ENCODE measurements at regions not wholly inside any gene's neighbourhood (a gene's known extent, or its start where the extent isn't known, plus 50 kb on each side); places are given as distances from the start of the nearest gene placed in this dataset.
A peak's percentile ranks its signal among the peaks of the same experiment; 100 is the strongest.

DNA sequence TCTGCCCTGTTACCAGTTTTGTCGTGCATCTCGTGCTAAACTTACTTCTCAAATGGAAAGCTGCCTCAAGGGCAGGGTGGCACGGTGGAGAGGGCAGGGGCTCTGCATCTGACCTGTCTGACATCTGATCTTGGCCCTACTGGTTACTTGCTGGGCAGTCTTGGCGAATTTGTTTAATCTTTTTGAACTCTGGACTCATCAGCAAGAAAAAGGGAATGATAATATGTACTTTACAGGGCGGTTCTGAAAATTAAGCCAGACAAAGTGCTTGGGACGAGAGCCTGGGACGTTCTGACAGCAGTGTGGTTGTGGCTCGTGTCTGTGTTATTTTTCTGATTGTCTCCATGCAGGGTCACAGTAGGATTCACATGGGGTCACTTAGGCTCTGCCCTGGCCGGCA lies 659.3 kb downstream of the VRK1 start:
- DNase-seq = no peak

DNA sequence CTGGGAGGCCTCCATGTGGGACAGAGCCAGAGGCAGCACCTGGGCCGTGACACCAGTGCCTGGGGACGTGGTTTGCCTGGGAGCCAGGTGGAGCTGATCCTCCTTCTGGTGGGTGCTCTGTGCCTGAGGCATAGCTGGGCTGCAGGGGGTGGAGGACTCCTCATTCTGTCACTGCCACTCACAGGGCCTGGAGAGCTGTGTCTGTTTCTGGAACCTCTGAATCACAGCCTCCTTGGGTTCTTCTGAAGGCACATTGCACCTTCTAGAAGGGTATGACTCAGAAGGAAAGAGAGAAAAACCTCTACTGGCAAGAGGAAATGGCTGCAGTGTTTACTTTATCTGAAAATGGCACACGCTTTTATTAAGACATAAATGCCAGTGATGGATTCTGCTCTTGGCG lies 659.8 kb downstream of the VRK1 start:
- no peak for DNase-seq

DNA sequence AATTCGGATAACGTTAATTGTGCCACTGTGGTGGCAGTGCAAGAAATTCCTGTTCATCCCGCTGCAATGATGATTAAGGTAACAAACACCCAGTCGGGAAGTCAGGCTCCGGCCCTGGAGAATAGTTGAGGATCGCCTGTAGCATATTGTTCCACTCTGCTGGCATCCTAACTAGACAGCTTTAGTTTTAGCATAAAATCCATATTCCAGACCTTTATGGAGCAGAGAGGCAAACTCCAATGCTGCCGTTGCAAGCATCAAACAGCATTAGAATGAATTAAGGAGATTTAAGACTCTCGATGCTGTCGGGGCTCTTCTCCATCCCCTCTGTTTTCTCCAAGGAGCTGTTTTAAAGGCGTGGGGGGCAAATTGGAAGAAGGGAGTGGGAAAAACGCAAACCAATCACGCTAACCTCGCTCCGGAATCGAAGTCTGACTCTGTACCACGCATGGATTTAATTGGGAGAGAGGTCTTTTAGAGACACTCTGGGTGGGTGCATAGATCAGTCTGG lies 660.4 kb downstream of the VRK1 start:
- DNase-seq = peak; percentile 14

DNA sequence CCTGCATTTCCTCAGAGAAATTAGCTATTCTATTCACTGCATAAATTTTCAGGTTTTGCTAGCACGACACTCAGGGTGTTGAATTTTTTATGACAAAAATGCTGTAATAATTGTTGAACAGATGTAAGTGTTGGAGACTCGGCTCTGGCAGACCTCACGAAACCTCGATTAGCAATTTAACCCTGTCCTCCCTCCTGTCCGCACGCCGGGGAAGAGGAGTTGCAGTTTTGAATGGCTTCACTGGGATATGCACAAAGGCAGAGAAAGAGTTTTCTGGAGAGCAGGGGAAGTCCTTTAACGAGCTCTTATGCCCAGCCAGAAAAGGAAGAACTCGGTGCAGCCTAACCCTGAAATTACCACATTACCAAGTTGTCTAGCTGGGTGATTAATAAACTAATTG lies 661.1 kb downstream of the VRK1 start:
- DNase-seq = no peak

DNA sequence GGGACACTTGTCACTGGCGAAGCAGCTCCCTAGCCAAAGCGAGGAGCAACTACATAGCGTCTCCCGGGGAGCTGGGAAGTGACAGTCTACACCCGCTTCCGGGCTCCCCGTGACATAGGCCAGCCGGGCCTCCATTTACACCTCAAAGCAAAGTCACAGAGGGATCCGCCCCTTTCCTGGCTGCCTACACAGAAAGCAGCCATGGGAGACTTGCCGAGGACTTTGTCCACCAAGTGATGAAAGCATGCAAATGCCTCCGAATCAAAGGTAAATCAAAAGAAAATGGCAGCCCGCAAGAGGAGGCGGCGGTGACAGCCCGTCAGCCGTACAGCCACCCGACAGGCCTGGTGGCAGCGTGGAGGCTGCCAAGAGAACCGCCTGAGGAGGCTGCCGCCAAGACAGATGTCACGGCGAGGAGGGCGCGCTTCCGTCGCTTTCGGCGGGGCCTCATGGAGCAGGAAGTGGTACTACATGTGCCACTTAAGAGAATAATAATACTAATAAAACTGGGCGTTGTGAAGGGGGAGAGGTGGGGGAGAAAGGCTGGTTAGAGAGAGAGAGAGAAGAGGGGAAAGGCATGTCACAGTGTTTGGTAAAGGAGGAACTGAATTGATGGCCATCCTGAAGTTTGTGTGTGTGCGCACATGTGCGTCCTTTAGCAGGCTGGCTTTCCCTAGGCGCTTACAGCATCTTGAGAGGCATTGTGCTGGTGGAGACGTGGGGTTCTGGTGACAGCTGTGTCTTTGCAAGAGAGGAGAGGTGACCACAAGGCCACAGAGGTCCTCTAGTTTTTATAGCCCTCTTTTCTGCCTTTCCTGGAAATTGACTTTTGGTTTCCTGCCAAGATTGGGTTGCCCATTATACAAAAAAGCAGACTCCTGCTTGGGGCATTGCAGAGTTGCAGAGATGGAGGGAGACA lies 661.7 kb downstream of the VRK1 start:
- DNase-seq = peak; percentile 69

DNA sequence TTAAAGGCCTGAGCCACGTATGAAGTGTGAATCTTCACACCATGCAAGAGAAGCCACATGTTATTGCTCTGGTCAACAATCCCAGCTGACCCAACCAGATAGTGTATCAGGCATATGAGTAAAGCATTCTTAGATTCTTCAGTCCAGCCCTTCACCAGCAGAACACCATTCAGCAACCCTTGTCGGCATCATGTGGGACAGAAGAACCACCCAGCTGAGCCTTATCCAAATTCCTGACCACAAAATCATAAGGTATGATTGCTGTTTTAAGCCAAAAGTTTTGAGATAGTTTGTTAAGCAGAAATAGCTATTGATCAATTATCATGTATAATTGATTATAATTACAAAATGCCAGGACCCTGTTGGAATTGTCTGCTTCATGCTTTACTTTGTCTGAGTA lies 664.9 kb downstream of the VRK1 start:
- no peak for DNase-seq

DNA sequence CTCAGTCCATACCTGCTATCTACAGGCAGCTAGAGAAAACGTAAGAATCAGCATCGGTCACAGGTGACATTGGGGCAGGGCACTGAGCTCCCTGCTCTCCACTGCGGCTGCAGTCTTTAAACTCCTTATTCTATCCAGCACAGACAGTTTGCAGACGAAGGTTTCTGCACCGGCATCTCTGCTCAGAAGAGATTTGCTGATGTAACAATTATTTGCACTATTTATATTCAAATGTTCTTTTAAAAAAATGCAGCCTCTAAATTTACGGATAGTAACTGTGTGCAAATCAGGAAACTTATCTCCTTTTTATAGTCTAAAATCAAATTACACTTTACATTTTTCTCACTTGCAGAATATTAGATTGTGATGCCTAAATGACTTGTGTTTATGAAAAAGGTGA lies 671.0 kb downstream of the VRK1 start:
- no peak for DNase-seq

DNA sequence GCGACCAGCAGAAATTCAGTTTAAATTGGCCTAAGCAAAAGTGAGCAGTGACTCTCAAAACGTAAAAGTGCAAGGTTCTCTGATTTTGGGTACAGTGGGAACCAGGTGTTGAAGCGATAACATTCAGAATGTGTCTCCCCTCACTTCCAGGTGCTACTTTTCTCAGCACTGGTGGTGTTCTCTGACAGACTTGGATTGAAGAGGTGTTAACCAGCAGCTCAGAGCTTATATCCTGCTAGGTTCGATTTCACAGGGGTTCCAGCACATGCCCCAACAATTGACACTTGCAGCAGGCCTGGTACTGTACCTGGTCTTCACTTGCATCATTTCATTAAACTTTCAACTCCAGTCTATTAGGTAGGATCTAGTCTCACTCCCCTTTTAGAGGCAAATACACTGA lies 680.2 kb downstream of the VRK1 start:
- no peak for DNase-seq

DNA sequence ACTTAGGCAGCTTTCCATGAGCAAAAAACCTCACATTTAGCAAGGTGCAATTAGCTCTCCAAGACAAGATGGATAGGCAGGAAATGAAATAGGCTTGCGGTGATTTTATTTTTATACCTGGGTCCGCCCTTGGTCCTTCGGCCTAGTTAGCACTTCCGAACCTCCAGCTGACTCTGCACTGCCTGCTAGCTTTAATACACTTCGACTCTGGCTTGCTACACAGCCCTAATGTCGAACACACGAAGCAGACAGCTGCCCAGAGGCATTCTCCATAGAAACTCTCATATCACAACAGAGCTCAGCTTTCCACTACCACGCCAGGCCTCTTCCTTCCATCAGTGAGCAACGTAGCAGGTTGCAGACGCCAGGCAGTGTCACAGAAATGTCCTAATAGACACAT lies 688.0 kb downstream of the VRK1 start:
- DNase-seq = peak; percentile 4

DNA sequence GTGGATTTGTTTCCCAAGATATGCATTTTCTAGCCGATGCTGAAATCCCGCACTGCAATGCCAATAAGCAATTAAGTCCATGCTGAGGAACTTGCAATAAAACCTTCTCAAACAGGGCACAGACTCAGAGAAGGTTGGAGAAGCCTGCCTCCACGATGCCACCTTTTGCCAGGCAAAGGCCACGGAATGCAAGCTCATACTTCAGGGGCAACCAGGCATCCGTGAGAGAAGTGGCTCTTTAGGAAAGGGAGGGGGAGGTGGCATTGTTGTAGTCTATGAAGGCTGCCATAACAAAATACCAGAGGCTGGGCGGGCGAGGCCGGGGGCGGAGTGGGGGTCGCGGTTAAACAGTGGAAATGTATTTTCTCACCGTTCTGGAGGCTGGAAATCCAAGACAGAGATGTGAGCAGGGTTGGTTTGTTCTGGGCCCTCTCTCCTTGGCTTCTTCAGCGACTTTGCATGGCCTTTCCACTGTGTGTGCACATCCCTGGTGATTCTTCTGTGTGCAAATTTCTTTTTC lies 689.5 kb downstream of the VRK1 start:
- DNase-seq = no peak

DNA sequence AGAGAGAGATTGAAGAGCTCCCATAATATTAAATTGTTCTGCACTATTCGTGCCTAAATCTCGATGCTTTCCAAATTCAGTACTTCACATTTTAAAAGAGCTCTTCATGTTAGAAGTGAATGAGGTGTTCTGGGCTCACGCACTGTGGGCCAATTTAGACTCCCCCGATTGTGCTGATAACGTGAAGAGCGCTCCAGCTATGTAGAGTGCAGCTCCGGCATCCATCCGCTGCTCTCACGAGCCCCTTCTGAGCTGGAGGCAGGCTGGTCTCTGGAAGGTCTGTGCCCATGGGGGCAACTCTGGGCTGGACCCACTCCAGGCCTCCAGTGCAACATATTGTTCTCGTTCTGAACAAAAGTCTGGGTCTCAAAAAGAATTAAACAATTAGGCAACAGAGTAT lies 692.6 kb downstream of the VRK1 start:
- DNase-seq = no peak

DNA sequence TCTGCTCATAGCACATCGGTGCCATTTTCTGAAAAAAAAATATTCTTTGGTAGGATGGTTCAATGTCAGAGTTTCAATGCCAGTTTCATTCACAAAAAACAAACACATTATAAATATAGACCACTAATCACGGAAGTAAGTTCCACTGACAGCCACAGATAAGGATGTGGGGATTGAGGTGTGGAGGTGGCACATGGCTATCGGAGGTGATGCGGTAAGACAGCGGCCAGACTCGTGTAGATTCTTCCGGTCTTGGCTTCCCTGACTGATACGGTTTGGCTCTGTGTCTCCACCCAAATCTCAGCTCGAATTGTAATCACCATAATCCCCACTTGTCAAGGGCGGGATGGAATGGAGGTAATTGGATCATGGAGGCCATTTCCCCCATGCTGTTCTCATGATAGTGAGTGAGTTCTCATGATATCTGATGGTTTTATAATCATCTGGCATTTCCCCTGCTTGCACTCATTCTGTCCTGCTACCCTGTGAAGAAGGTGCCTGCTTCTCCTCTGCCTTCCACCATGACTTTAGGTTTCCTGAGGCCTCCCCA lies 693.4 kb downstream of the VRK1 start:
- no peak for DNase-seq

DNA sequence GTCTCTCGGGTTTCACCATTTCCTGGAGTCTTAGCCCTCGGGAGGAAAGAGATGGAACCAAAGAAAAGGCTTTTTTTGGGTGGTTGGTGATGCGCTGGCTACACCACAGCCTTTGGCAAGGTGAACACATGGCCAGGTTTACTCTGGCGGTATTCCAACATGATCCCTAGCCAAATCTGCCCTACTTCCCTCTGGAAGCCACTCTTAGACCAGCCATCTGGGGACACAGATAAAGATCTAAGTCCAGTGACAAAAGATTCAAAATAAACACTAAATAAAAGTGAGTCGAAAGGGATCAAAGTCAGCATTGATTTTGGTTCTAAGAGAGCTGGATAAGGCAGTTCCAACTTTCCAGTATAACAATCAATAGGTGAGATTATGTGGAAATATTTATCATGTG lies 694.5 kb downstream of the VRK1 start:
- DNase-seq = no peak

DNA sequence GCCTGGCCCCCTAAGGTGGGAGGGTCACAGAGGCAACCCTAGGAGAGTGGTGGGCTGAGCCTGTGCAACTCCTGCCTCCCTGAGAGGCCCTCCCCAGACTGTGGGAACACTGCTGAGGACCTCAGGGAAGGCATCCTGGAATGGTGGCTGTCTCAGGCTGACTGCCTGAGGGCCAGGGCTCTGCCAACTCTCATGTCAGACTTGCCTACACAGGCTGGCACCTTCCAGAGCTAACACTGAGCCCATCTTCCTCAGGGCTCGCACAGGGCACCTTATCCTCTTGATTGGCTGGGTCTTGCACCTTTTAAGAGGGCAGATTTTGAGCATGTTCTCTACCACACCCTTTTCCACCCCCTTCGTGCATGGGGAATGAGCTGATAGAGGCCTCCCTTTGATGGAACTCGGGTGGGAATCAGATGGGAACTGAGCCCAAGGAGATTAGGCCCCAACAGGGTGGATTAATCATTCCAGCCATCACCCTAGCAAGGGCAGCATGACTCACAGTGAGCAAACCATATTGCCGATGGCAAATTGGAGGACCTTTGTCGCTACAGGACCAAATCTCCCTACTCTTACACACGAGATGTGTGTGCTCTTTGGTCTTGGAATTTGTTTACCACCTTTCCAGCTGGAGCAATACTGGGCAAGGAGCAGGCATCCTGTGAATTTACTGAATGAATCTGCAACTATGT lies 702.8 kb downstream of the VRK1 start:
- DNase-seq = no peak

DNA sequence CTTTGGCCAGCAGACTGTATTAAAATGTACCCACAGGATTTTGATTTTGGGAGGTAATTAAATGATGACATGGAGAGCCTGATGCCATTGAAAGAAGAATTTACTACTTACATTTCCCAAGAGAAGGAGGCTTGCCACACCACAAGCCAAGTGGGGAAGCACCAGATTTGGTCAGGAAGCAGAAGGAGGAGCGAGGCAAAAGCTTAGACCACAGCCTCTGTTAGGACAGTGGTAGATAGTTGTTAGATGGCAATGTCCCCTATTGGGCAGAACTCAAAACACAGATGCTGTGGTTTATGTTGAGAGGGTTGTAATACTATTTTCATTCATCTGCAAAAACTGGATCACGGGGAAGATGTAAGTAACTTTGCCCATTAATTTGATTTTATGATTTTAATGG lies 709.4 kb downstream of the VRK1 start:
- no peak for DNase-seq

DNA sequence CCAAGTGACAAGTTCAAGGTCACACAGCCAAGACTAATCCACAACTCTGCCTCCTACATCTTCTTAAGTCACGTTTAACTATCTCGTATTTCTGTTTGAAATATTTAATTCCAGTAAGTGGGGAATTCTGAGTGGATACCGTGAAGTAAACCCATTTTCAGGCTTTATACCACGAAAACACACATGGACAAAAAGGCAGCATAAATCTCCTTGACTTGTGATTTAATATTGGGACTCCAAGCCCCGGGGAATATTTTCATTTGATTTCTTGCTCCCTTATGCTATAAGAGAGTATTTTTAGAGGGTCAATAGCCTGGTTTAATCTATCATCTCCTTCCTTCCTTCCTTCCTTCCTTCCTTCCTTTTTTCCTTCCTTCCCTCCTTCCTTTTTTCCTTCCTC lies 716.7 kb downstream of the VRK1 start:
- DNase-seq = no peak

DNA sequence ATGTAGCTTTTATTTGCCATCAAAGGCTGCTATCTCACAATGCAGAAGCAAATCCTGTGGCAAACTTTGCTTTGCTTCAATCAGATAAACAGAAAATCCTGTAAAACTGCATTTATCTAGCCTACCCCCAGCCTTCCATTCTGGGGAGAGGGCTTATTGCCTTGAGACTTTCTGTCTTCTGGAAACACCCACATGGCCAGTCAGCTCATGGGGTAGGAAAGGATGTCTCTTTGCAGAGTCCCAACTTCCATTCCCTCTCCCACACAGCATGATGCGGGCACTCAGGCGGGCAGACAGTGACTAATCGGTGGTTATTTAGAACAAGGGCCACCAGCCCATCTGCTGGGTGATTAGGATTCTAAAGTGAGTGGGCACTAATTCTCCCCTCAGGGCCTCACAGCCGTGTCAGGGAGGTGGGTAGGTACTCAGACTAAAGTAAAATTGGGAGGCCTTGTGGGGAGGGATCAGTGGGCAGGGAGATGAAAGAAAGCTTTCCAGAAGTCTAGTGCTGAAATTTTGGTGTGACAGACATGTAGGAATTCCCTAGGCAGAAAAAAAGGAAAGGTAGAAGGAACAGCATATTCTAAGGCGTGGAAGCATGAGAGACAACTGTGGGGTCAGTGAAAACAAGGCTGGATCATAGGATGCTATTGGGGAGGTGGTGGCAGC lies 720.5 kb downstream of the VRK1 start:
- DNase-seq = peak; percentile 17

DNA sequence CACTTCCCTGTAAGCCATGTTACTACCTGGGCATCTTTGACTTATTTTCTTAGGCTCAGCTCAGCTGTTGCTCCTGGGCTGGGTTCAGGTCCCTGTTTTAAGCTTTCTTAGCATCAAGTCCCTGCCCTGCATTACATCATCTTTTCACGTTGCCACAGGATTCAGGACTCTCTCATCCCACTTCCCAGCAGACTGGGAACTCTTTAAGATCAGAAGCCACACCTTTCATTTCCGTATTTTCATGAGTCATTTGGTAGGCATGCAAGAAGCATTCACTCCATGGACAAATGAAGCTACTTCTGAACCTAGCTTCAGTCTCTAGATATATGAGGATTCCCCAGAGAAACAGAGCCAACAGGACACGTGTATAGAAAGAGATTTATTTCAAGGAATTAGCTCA lies 726.8 kb downstream of the VRK1 start:
- no peak for DNase-seq

DNA sequence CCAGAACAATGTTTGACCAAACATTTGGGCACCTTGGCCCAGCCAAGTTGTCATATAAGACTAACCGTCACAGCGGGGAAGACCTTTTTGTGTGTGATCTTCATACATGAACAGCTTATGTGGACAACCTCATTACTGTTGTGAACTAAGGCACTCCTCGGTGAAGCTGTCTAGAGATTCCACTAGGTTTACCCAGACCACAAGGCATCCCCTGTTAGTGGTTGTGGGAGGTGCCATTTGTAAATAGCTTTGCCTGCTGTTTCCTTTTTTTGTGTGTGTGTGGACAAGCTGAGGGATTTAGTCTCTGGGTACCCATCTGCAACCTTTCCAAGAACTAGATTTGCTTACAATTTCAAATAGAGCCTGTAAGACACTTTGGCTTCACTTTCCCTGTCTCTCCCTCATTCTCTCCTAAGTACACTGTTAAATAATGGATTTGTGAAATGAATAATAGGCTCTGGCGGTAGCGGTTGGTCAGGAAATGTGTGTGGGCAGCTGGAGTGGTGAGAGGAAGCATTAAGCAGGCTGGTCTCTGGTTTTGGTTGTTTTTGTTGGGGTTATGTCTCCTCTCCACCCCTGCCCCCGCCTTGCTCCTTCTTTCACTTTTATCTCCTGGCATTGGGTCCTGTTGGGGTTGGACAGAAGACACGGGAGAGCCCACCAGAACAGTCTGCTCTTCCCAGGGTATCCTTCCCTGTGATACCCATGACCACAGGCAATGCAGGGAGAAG lies 727.6 kb downstream of the VRK1 start:
- peak; percentile 2 for DNase-seq

DNA sequence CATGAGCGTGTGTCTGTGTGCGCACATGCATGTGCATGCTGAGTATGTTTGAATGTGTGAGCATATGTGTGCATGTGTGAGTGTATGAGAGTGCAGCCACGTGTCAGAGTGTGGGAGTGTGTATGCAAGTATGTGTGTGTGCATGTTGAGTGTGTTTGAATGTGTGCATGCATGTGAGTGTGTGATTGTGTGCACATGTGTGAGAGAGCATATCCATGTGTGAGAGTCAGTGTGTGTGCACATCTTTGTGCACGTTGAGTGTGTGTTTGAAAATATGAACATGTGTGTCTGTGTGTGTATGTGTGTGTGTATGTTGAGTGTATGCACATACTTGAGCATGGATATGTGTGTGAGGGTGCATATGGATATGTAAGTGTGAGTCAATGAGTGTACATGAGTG lies 730.8 kb downstream of the VRK1 start:
- DNase-seq = no peak

DNA sequence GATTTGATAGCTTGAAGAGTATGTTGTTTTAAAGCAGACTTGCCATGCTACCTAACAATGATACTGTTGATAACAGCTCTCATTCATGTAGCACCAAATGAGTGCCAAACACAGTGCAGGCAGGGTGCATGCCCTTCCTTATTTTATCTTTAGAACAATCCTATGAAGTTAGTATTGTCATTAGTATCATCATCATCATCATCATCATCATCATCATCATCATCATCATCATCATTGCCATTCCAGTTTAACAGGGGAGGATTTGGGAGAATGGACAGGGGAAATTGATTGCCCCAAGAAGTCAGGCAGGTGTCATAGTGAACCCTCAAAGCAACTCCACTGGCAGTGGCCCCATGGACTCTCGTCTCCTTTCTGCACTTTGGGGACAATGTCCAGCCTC lies 734.9 kb downstream of the VRK1 start:
- DNase-seq = no peak

DNA sequence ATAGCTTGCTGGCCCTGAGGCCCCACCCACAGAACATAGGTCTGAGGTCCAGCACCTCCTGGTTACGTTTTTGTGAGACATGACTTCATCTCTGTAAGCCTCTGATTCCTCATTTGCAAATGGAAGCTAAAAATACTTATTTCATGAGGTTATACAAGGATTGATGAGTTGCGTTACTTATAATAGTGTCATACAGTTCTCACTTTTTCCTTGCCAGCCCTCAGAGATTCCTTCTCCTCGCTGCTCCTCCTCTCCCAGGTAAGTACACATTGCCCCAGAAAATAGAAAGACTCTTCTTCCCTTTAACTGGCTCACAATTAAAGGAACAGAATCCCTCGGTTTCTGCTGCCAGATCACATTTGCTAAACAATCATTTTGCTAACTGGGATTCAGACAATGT lies 739.2 kb downstream of the VRK1 start:
- DNase-seq = no peak
